ENCODE measurements at regions not wholly inside any gene's neighbourhood (a gene's known extent, or its start where the extent isn't known, plus 50 kb on each side); places are given as distances from the start of the nearest gene placed in this dataset.
"Not testable (repeated sequence)": the region's sequence is repeated elsewhere in the genome, so short reads cannot be mapped to it uniquely, and the experiment has no call there.

DNA sequence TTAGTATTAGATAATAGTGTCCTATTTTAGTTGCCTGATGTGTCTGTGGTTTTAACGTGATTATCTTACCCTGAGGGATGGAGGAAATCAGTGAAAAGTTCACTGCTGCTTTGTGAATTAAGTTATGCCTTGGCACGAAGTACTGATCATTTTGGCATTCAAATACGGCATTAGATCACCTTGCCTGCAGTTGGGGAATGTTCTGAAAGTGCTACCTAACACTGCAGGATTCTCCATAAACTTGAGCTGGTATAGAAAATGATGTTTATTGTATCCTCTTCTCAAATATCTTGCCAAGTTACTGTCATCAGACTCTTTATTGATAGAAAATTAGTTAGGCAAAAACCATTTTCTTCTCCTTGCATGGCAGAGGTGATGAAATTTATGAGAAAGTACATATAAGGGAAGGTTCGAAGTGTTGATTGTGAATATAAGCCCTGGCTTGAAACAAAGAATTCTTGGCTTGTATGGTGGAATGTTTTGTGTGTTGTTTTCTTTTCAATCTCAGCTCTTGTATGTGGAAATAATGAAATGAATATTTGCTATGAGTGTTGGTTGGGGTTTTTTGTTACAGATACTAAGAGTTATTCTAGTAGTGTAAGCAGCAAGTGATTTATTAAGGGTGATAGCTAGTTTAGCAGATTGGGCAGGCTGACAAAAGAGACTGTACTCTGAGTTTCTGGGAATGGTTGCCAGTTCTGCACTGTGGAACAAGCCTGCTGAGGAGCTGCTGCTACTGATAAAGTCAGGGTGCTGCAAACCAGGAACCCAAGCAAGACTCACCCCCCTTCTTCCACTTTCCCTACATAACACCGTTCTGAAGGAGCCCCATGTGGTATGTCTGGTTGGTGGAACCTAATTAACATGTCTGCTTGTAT lies 448.3 kb downstream of the PCNX1 start:
- H3K27ac Mint-ChIP-seq, result peak overlapping the region; percentile 40
- peaks cover 65% of the 10 kb centered on the region for H3K4me1 Mint-ChIP-seq (ENCODE audit: low read depth)
- H3K36me3 Mint-ChIP-seq (ENCODE audit: low read depth), result peaks cover 52% of the 10 kb centered on the region
- peaks cover 4% of the 10 kb centered on the region; the same call in 1 of the 2 replicates for H3K9me3 Mint-ChIP-seq
- H3K4me3 Mint-ChIP-seq, result peak overlapping the region; percentile 42; the same call in 1 of the 2 replicates
- DNase-seq, result peak; percentile 43
- TF ChIP-seq, protein P1, sequence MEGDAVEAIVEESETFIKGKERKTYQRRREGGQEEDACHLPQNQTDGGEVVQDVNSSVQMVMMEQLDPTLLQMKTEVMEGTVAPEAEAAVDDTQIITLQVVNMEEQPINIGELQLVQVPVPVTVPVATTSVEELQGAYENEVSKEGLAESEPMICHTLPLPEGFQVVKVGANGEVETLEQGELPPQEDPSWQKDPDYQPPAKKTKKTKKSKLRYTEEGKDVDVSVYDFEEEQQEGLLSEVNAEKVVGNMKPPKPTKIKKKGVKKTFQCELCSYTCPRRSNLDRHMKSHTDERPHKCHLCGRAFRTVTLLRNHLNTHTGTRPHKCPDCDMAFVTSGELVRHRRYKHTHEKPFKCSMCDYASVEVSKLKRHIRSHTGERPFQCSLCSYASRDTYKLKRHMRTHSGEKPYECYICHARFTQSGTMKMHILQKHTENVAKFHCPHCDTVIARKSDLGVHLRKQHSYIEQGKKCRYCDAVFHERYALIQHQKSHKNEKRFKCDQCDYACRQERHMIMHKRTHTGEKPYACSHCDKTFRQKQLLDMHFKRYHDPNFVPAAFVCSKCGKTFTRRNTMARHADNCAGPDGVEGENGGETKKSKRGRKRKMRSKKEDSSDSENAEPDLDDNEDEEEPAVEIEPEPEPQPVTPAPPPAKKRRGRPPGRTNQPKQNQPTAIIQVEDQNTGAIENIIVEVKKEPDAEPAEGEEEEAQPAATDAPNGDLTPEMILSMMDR (IDR thresholded peaks at IDR 0.05), result no peak
- no peaks in the 10 kb centered on the region; the same call in 1 of the 2 replicates for H3K27me3 Mint-ChIP-seq (ENCODE audit: insufficient read depth)

DNA sequence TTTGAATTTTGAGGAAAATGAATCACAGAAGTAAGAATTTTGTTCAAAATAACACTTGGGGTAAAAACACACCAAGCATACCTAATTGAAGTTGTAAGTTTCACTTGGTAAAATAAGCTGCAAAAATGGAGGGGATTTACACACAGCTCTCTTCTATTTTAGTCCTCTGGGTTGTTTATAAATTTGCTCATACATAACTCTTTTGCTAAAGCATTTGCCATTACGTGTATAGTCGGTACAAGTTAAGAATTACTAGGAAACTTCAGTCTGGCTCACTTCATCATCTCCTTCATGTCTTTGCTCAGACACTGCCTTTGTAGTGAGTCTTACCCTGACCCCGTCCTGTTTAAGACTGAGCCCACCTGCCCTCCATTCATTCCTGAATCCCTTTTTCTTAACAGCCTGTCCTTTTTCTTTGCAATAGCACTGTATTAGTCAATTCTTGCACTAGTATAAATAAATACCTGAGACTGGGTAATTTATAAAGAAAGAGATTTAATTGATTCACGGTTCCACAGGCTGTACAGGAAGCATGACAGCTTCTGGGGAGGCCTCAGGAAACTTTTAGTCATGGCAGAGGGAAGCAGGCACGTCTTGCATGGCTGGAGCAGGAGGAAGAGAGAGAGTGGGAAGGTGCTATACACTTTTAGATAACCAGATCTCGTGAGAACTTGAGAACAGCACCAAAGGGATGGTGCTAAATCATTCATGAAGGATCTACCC lies 451.1 kb downstream of the PCNX1 start:
- Mint-ChIP-seq H3K27ac (no peak overlapping the region), H3K4me3 (no peak overlapping the region), H3K27me3 (ENCODE audit: insufficient read depth) (no peaks in the 10 kb centered on the region; the same call in 1 of the 2 replicates), H3K9me3 (peaks cover 2% of the 10 kb centered on the region; the same call in 1 of the 2 replicates), H3K4me1 (ENCODE audit: low read depth) (peaks cover 75% of the 10 kb centered on the region), H3K36me3 (ENCODE audit: low read depth) (peaks cover 41% of the 10 kb centered on the region)
- no peak for DNase-seq
- TF ChIP-seq, protein P1 (IDR thresholded peaks at IDR 0.05), result no peak

DNA sequence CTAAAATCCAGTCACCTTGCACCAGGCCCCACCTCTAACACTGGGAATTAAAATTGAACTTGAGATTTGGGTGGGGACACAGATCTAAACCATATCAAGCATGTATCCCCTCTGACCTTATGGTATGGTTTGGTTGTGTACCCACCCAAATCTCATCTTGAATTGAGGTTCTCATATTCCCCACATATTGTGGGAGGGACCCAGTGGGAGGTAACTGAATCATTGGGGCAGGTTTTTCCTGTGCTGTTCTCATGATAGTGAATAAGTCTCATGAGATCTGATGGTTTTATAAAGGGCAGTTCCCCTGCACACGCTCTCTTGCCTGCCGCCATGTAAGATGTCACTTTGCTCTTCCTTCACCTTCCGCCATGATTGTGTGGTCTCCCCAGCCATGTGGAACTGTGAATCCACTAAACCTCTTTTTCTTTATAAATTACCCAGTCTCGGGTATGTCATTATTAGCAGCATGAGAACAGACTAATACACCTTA lies 451.7 kb downstream of the PCNX1 start:
- not testable (repeated sequence) for H3K27ac Mint-ChIP-seq; H3K27me3 Mint-ChIP-seq (ENCODE audit: insufficient read depth); DNase-seq; H3K9me3 Mint-ChIP-seq; H3K4me3 Mint-ChIP-seq
- peaks cover 78% of the 10 kb centered on the region for H3K4me1 Mint-ChIP-seq (ENCODE audit: low read depth)
- H3K36me3 Mint-ChIP-seq (ENCODE audit: low read depth), result peaks cover 35% of the 10 kb centered on the region

DNA sequence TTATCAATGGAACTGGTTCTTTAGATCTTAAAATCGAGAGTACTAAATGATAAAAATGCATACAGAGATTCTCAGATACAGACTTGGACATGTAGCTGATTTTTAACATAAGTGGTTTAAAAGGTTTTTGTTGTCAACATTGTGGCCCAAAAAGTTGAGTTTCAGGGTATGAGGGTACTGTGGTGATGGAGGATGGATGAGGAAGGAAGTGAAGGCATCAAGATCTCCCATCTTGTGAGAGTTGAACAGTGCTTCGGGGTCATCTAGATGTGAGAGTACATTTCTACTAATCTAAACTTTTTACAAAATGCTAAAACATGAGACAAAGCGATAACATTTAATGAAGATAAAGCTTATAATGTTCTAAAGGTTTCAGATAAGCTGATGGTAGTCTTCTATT lies 452.6 kb downstream of the PCNX1 start:
- TF ChIP-seq, protein P1 (IDR thresholded peaks at IDR 0.05), result no peak
- Mint-ChIP-seq H3K36me3 (ENCODE audit: low read depth) (peaks cover 35% of the 10 kb centered on the region), H3K4me1 (ENCODE audit: low read depth) (peaks cover 80% of the 10 kb centered on the region), H3K4me3 (no peak overlapping the region), H3K27ac (peak overlapping the region; percentile 23), H3K27me3 (ENCODE audit: insufficient read depth) (no peaks in the 10 kb centered on the region; the same call in 1 of the 2 replicates), H3K9me3 (no peaks in the 10 kb centered on the region)
- DNase-seq, result no peak

DNA sequence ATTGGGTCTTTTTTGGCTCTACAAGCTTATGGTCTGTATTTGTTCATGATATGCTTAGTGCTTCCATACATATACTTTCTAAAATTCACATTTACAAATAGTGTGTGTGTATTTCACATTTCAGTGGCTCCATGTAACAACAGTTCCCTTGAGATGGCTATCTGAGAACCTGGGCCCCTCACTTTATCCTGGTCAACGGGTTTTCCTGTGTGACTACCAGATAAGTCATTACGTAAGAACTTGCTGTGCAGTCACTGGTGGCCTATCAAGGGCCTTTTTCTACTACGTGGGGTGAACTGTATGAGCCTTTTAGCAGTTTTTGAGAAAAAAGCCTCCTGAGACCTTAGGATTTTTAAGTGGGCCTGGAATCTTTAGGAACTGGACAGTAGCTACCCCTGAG lies 454.1 kb downstream of the PCNX1 start:
- no peaks in the 10 kb centered on the region; the same call in 1 of the 2 replicates for H3K27me3 Mint-ChIP-seq (ENCODE audit: insufficient read depth)
- TF ChIP-seq, protein P1 (IDR thresholded peaks at IDR 0.05), result no peak
- peaks cover 35% of the 10 kb centered on the region for H3K36me3 Mint-ChIP-seq (ENCODE audit: low read depth)
- H3K4me3 Mint-ChIP-seq, result no peak overlapping the region
- no peaks in the 10 kb centered on the region for H3K9me3 Mint-ChIP-seq
- H3K27ac Mint-ChIP-seq, result peak overlapping the region; percentile 78
- peaks cover 73% of the 10 kb centered on the region for H3K4me1 Mint-ChIP-seq (ENCODE audit: low read depth)
- DNase-seq, result peak; percentile 21
